ENCODE measurements at regions not wholly inside any gene's neighbourhood (a gene's known extent, or its start where the extent isn't known, plus 50 kb on each side); places are given as distances from the start of the nearest gene placed in this dataset.

GRCh38 chr12:3966376-3966775 is 93.2 kb upstream of the PARP11 start:
- TF ChIP-seq EZH2phosphoT487 (IDR thresholded peaks at IDR 0.05; ENCODE audit: borderline replicate concordance, low read depth, low read length), result no peak
- no peak for TF ChIP-seq CTCF (conservative IDR thresholded peaks at IDR 0.05; ENCODE audit: low read length)
